Prostate gland (tissue), 2 donors: ENCODE measurements at regions not wholly inside any gene's neighbourhood (a gene's known extent, or its start where the extent isn't known, plus 50 kb on each side); places are given as distances from the start of the nearest gene placed in this dataset.

Experiments
- DNase-seq: peaks from one replicate; pipeline ENCODE4 v3.0.0-alpha.2; 2019; ENCODE audit warnings: low spot score
- H3K27ac ChIP-seq, 2 donors: fragments of 200-600 bp; sonication (generic); 2 replicates each; pipeline ENCODE4 v1.5.1; 2017 to 2019
- H3K27me3 ChIP-seq: fragments of 200-600 bp; sonication (generic); replicated peaks from 2 replicates; pipeline ENCODE4 v1.5.1; 2019; ENCODE audit not compliant: insufficient read depth
- H3K36me3 ChIP-seq, 2 donors: fragments of 200-600 bp; sonication (generic); 1 replicate in 1 of 2; 2 replicates in 1 of 2; pipeline versions ENCODE4 v1.5.1 to v1.8.1; 2017 to 2019
- H3K4me1 ChIP-seq: fragments of 200-600 bp; sonication (generic); replicated peaks from 2 replicates; pipeline ENCODE4 v1.5.1; 2019
- H3K4me3 ChIP-seq, 2 donors: fragments of 200-600 bp; sonication (generic); 2 replicates each; pipeline ENCODE4 v1.5.1; 2017 to 2019
- H3K9me3 ChIP-seq: fragments of 200-600 bp; sonication (generic); 2 replicates; pipeline ENCODE4 v1.5.1; 2017
- CTCF ChIP-seq, 4 experiments: fragments of 200-600 bp in 2 of 4; fragments of 450-650 bp in 2 of 4; sonication (generic) in 2 of 4; IDR thresholded peaks; 1 replicate in 3 of 4; 2 replicates in 1 of 4; pipeline ENCODE4 v1.5.1; 2016 to 2019; ENCODE audit warnings: antibody characterized with exemption in 4 of 4, mild to moderate bottlenecking in 2 of 4, moderate library complexity in 2 of 4
- POLR2A ChIP-seq: fragments of 450-650 bp; IDR thresholded peaks from one replicate; pipeline ENCODE4 v1.6.1; 2016; ENCODE audit warnings: antibody characterized with exemption, mild to moderate bottlenecking
- POLR2AphosphoS5 ChIP-seq: sonication (generic); formaldehyde crosslinking; IDR thresholded peaks from one replicate; pipeline ENCODE4 v1.6.1; 2017; ENCODE audit warnings: antibody characterized with exemption
- WGBS: methylation state at CpG from one replicate; pipeline ENCODE4 v1.1.5; 2018; 5-methylcytosine and 5-hydroxymethylcytosine counted together
- intact Hi-C: fragments of 100-400 bp; cut with DNase I; formaldehyde crosslinking; loops from one replicate; pipeline ENCODE4 v1.14.2; 2022

GRCh38 chr2:152942940-152943440 is 224.6 kb downstream of the ARL6IP6 start:
- intact Hi-C loops = no loop called here
- Histone ChIP-seq H3K4me3 (no peak overlapping the region), H3K27ac (no peak overlapping the region), H3K9me3 (no peaks in the 10 kb centered on the region), H3K4me1 (no peaks in the 10 kb centered on the region), H3K36me3 (no peaks in the 10 kb centered on the region), H3K27me3 (no peaks in the 10 kb centered on the region)
- 47% methylated on average over 3 of the region's 3 CpGs for WGBS
- DNase-seq = no peak
- TF ChIP-seq POLR2AphosphoS5 (no peak), CTCF (IDR thresholded peaks at IDR 0.05) (no peak), POLR2A (no peak)

DNA sequence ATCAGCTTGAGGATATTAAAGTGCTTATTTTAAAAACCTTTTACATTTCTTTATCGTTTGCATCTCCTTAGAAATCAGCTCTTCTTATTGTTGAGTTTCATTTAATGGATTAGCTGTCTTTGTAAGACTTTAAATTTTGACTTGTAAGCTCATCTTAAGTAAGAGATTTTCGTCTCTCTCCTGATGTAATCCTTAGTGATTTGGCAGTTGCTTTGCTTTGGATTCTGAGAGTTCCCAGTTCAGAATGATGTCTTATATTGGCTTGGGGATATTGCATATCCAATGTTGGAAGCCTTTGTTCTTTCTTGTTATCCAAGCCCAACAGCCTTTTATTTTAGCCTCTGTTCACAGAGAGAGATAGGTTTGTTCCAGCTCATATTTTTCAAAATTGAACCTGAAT is 212.1 kb downstream of the ARL6IP6 start:
- 58% methylated on average over 2 of the region's 2 CpGs for WGBS
- Histone ChIP-seq H3K36me3 (no peaks in the 10 kb centered on the region), H3K9me3 (no peaks in the 10 kb centered on the region), H3K27ac (no peak overlapping the region), H3K4me3 (no peak overlapping the region), H3K4me1 (no peaks in the 10 kb centered on the region), H3K27me3 (no peaks in the 10 kb centered on the region)
- no peak for DNase-seq
- intact Hi-C loops = no loop called here
- TF ChIP-seq CTCF (IDR thresholded peaks at IDR 0.05) = no peak
- no peak for TF ChIP-seq POLR2A
- no peak for TF ChIP-seq POLR2AphosphoS5

- Histone ChIP-seq H3K4me3 (no peak overlapping the region), H3K9me3 (no peaks in the 10 kb centered on the region), H3K4me1 (no peaks in the 10 kb centered on the region), H3K27ac (no peak overlapping the region), H3K36me3 (no peaks in the 10 kb centered on the region), H3K27me3 (no peaks in the 10 kb centered on the region)
- WGBS = 95% methylated on average over 3 of the region's 3 CpGs
- no peak for DNase-seq
- TF ChIP-seq POLR2A = no peak
- no peak for TF ChIP-seq CTCF (IDR thresholded peaks at IDR 0.05)
- no peak for TF ChIP-seq POLR2AphosphoS5
- intact Hi-C loops = loop anchor here (5.0 kb wide), 1 partner anchor 548 kb away; the partner anchor contains the start of gene RPRM
Measured at GRCh38 chr2:152929628-152930027, 211.2 kb downstream of the ARL6IP6 start.

GRCh38 chr2:152925547-152926448 is 207.4 kb downstream of the ARL6IP6 start:
- WGBS = 31% methylated on average over 11 of the region's 11 CpGs
- peak in 3 of 4 experiments; percentile 33 to 58 (median 55) for TF ChIP-seq CTCF (IDR thresholded peaks at IDR 0.05)
- peak; percentile 42 for TF ChIP-seq POLR2AphosphoS5
- no peak for TF ChIP-seq POLR2A
- H3K4me3 ChIP-seq = no peak overlapping the region
- no peaks in the 10 kb centered on the region for H3K9me3 ChIP-seq
- intact Hi-C loops = loop anchor here (5.0 kb wide), 1 partner anchor 552 kb away; the partner anchor contains the start of gene RPRM
- H3K27me3 ChIP-seq = no peaks in the 10 kb centered on the region
- peak; percentile 62 for DNase-seq
- no peaks in the 10 kb centered on the region for H3K36me3 ChIP-seq
- H3K27ac ChIP-seq = no peak overlapping the region
- no peaks in the 10 kb centered on the region for H3K4me1 ChIP-seq
